DMS153 (cell line): ENCODE measurements at regions not wholly inside any gene's neighbourhood (a gene's known extent, or its start where the extent isn't known, plus 50 kb on each side); places are given as distances from the start of the nearest gene placed in this dataset.

Experiments used
- DNase-seq: peaks from one replicate; lab custom pipeline; 2025; lab: John Stamatoyannopoulos, UW

GRCh38 chr5:7955476-7955875, 86.5 kb downstream of the MTRR start:
- DNase-seq = no peak

GRCh38 chr5:7957329-7957728, 88.4 kb downstream of the MTRR start:
- DNase-seq = no peak

GRCh38 chr5:7960142-7960541, 91.2 kb downstream of the MTRR start:
- DNase-seq = no peak

- no peak for DNase-seq
Measured at GRCh38 chr5:7961540-7961939, 92.6 kb downstream of the MTRR start.

- no peak for DNase-seq
Measured at GRCh38 chr5:7970816-7971215, 101.9 kb downstream of the MTRR start.

GRCh38 chr5:7976411-7977190, 107.7 kb downstream of the MTRR start:
- no peak for DNase-seq

GRCh38 chr5:7978114-7978513, 109.2 kb downstream of the MTRR start:
- DNase-seq = no peak

- no peak for DNase-seq
Measured at GRCh38 chr5:7978991-7979390, 110.0 kb downstream of the MTRR start.

GRCh38 chr5:7980881-7981280, 111.9 kb downstream of the MTRR start:
- DNase-seq = no peak

- no peak for DNase-seq
Measured at GRCh38 chr5:7983433-7983832, 114.5 kb downstream of the MTRR start.

GRCh38 chr5:7991125-7991821, 122.3 kb downstream of the MTRR start:
- DNase-seq = peak; percentile 9

GRCh38 chr5:7995688-7996294, 126.8 kb downstream of the MTRR start:
- DNase-seq = no peak

- DNase-seq = no peak
Measured at GRCh38 chr5:8005416-8005815, 136.5 kb downstream of the MTRR start.

GRCh38 chr5:8012131-8012977, 143.4 kb downstream of the MTRR start:
- no peak for DNase-seq

- no peak for DNase-seq
Measured at GRCh38 chr5:8013948-8014710, 145.2 kb downstream of the MTRR start.

GRCh38 chr5:8019719-8020218, 150.8 kb downstream of the MTRR start:
- no peak for DNase-seq

- DNase-seq = no peak
Measured at GRCh38 chr5:8020861-8021514, 152.0 kb downstream of the MTRR start.

- DNase-seq = no peak
Measured at GRCh38 chr5:8028243-8028642, 159.3 kb downstream of the MTRR start.

GRCh38 chr5:8033261-8033660, 164.3 kb downstream of the MTRR start:
- DNase-seq = no peak

GRCh38 chr5:8034852-8035251, 165.9 kb downstream of the MTRR start:
- DNase-seq = no peak

- no peak for DNase-seq
Measured at GRCh38 chr5:8048920-8049319, 180.0 kb downstream of the MTRR start.
